ENCODE measurements at regions not wholly inside any gene's neighbourhood (a gene's known extent, or its start where the extent isn't known, plus 50 kb on each side); places are given as distances from the start of the nearest gene placed in this dataset.

DNA sequence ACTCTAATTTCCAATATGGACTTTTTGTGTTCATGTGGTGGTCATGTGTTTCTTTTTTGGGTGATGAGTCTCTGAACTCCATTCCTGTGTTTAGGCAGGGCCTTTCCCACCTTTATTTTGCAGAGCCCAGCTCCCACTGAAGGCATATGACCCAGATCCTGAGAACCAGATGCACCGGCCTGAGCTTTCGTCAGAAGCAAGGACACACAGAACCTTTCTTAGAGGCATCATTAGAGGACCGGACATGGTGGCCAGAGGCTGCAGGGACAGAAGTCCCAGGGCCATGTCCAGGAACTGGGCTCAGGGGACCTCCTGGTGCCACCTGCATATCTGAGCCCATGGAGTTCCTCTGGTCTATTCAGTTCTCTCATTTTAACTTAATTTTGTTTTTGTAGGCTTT is 200.9 kb upstream of the ZNF32 start:
- in situ Hi-C loops (cut with HindIII; ENCODE audit: low pct_unique_long_range_greater_than_20kb, low sequenced_read_pairs), result no loop called here
- Histone ChIP-seq H3K4me1 (ENCODE audit: control insufficient read depth, insufficient read depth, low read length) (no peaks in the 10 kb centered on the region), H3K4me3 (ENCODE audit: low read depth in 2 of 2, low read length in 2 of 2) (no peak overlapping the region), H3K36me3 (ENCODE audit: control insufficient read depth, insufficient read depth, low read length) (no peaks in the 10 kb centered on the region), H3K9me3 (ENCODE audit: control insufficient read depth, insufficient read depth, low read depth, low read length) (no peaks in the 10 kb centered on the region), H3K27ac (ENCODE audit: low read length) (no peak overlapping the region), H3K27me3 (ENCODE audit: control insufficient read depth, insufficient read depth, low read length) (peaks cover 3% of the 10 kb centered on the region; the same call in 1 of the 2 replicates)
- intact Hi-C loops (cut with micrococcal nuclease; ENCODE audit: unreplicated experiment), result no loop called here
- ATAC-seq (no peak), DNase-seq (ENCODE audit: low read depth, low spot score) (no peak)
- ChIA-PET POLR2A (no interaction called here), CTCF (no interaction called here)
- no TSS peak for BruUV-seq (replicated peaks)
- TF ChIP-seq SIN3A (IDR thresholded peaks at IDR 0.05; ENCODE audit: borderline replicate concordance, insufficient read depth, low read depth, low read length), result no peak
- no peak for TF ChIP-seq POLR2AphosphoS5 (IDR thresholded peaks at IDR 0.05; ENCODE audit: low read depth, low read length)
- no peak for TF ChIP-seq TCF7L2 (IDR thresholded peaks at IDR 0.05; ENCODE audit: low read depth, low read length)
- TF ChIP-seq, protein P1, sequence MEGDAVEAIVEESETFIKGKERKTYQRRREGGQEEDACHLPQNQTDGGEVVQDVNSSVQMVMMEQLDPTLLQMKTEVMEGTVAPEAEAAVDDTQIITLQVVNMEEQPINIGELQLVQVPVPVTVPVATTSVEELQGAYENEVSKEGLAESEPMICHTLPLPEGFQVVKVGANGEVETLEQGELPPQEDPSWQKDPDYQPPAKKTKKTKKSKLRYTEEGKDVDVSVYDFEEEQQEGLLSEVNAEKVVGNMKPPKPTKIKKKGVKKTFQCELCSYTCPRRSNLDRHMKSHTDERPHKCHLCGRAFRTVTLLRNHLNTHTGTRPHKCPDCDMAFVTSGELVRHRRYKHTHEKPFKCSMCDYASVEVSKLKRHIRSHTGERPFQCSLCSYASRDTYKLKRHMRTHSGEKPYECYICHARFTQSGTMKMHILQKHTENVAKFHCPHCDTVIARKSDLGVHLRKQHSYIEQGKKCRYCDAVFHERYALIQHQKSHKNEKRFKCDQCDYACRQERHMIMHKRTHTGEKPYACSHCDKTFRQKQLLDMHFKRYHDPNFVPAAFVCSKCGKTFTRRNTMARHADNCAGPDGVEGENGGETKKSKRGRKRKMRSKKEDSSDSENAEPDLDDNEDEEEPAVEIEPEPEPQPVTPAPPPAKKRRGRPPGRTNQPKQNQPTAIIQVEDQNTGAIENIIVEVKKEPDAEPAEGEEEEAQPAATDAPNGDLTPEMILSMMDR (IDR thresholded peaks at IDR 0.05), result no peak

DNA sequence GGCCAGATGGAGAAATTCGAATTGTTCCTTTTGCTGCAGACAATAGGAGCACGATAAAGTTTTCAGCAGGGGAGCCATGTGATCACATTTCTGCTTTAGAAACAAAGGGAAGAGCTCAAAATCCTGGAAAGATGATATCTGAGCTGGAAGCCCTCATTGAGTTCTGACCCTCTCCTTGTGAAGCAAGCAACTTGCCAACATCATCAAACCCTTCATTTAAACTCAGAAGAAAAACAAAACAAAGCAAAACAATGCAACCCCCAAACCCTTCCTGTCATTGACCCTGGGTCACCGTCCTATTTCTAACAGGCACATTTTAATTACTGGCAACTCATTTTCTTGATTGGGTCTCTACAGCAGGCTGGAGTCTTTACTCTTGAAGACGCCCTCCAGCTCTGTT is 198.3 kb upstream of the ZNF32 start:
- ChIA-PET POLR2A (no interaction called here), CTCF (no interaction called here)
- intact Hi-C loops (cut with micrococcal nuclease; ENCODE audit: unreplicated experiment), result no loop called here
- BruUV-seq (replicated peaks), result no TSS peak
- peaks cover 6% of the 10 kb centered on the region; the same call in 1 of the 2 replicates for H3K27me3 ChIP-seq (ENCODE audit: control insufficient read depth, insufficient read depth, low read length)
- in situ Hi-C loops (cut with HindIII; ENCODE audit: low pct_unique_long_range_greater_than_20kb, low sequenced_read_pairs), result no loop called here
- no peaks in the 10 kb centered on the region for H3K36me3 ChIP-seq (ENCODE audit: control insufficient read depth, insufficient read depth, low read length)
- H3K4me1 ChIP-seq (ENCODE audit: control insufficient read depth, insufficient read depth, low read length), result no peaks in the 10 kb centered on the region
- H3K9me3 ChIP-seq (ENCODE audit: control insufficient read depth, insufficient read depth, low read depth, low read length), result no peaks in the 10 kb centered on the region
- H3K27ac ChIP-seq (ENCODE audit: low read length), result no peak overlapping the region
- ATAC-seq (no peak), DNase-seq (ENCODE audit: low read depth, low spot score) (no peak)
- H3K4me3 ChIP-seq (ENCODE audit: low read depth in 2 of 2, low read length in 2 of 2), result no peak overlapping the region
- no peak for TF ChIP-seq SIN3A (IDR thresholded peaks at IDR 0.05; ENCODE audit: borderline replicate concordance, insufficient read depth, low read depth, low read length)
- TF ChIP-seq TCF7L2 (IDR thresholded peaks at IDR 0.05; ENCODE audit: low read depth, low read length), result no peak
- TF ChIP-seq POLR2AphosphoS5 (IDR thresholded peaks at IDR 0.05; ENCODE audit: low read depth, low read length), result no peak
- TF ChIP-seq, protein P1 (IDR thresholded peaks at IDR 0.05), result no peak
- TF ChIP-seq, protein P2, sequence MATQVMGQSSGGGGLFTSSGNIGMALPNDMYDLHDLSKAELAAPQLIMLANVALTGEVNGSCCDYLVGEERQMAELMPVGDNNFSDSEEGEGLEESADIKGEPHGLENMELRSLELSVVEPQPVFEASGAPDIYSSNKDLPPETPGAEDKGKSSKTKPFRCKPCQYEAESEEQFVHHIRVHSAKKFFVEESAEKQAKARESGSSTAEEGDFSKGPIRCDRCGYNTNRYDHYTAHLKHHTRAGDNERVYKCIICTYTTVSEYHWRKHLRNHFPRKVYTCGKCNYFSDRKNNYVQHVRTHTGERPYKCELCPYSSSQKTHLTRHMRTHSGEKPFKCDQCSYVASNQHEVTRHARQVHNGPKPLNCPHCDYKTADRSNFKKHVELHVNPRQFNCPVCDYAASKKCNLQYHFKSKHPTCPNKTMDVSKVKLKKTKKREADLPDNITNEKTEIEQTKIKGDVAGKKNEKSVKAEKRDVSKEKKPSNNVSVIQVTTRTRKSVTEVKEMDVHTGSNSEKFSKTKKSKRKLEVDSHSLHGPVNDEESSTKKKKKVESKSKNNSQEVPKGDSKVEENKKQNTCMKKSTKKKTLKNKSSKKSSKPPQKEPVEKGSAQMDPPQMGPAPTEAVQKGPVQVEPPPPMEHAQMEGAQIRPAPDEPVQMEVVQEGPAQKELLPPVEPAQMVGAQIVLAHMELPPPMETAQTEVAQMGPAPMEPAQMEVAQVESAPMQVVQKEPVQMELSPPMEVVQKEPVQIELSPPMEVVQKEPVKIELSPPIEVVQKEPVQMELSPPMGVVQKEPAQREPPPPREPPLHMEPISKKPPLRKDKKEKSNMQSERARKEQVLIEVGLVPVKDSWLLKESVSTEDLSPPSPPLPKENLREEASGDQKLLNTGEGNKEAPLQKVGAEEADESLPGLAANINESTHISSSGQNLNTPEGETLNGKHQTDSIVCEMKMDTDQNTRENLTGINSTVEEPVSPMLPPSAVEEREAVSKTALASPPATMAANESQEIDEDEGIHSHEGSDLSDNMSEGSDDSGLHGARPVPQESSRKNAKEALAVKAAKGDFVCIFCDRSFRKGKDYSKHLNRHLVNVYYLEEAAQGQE (IDR thresholded peaks at IDR 0.05; ENCODE audit: insufficient read depth in 1 of 2, low read depth in 2 of 2, low read length in 1 of 2), result no peak
